ENCODE measurements at regions not wholly inside any gene's neighbourhood (a gene's known extent, or its start where the extent isn't known, plus 50 kb on each side); places are given as distances from the start of the nearest gene placed in this dataset.

DNA sequence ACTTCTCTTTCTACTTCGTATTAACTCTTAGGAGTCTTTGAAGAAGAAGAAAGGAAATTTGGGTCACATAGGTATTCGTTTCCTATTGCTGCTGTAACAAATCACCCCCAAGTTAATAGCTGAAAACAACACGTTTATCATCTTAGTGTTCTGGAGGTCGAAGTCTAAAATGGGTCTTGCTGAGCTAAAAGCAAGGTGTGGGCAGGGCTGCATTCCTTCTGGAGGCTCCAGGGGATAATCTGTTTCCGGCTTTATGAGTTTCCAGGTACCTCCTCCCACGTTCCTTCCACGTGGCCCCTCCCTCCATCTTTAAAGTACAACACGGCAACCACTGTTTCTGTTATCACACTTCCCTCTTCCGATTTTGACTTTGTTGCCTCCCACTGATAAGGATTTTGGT is 233.5 kb upstream of the RBBP8 start:
- in situ Hi-C loops (cut with MboI; ENCODE audit: low sequenced_read_pairs, unreplicated experiment) = loop anchor here (25.0 kb wide), 1 partner anchor 88 kb away; no protein-coding TSS in a partner anchor
- DNase-seq (ENCODE audit: low spot score) = no peak
- no peak for TF ChIP-seq CTCF (IDR thresholded peaks at IDR 0.05; ENCODE audit: borderline replicate concordance, control extremely low read depth, extremely low read depth, insufficient read depth, missing control alignments)

GRCh38 chr18:22700920-22701319 is 232.2 kb upstream of the RBBP8 start:
- no peak for TF ChIP-seq CTCF (IDR thresholded peaks at IDR 0.05; ENCODE audit: borderline replicate concordance, control extremely low read depth, extremely low read depth, insufficient read depth, missing control alignments)
- in situ Hi-C loops (cut with MboI; ENCODE audit: low sequenced_read_pairs, unreplicated experiment) = no loop called here
- DNase-seq (ENCODE audit: low spot score) = no peak

- in situ Hi-C loops (cut with MboI; ENCODE audit: low sequenced_read_pairs, unreplicated experiment) = no loop called here
- no peak for DNase-seq (ENCODE audit: low spot score)
- no peak for TF ChIP-seq CTCF (IDR thresholded peaks at IDR 0.05; ENCODE audit: borderline replicate concordance, control extremely low read depth, extremely low read depth, insufficient read depth, missing control alignments)
These were observed 231.8 kb upstream of the RBBP8 start for GRCh38 chr18:22701326-22701725.

DNA sequence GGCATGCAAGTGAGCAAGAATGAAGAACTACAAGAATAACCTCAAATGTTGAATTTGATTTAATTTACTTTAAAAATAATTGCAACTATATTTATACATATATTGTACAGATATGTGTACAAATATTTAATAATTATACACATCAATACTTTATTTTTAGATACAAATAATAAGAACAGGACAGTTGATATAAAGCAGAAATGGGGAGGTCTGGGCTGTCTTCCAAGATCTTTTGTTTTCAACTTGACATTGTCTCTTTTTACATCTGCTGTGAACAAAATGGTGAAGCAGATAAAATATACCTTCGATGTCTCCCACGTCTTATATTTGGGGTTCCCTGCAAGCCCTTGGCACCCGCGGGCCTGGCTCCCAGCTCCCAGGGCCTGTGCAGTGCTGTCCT is 231.3 kb upstream of the RBBP8 start:
- no peak for TF ChIP-seq CTCF (IDR thresholded peaks at IDR 0.05; ENCODE audit: borderline replicate concordance, control extremely low read depth, extremely low read depth, insufficient read depth, missing control alignments)
- in situ Hi-C loops (cut with MboI; ENCODE audit: low sequenced_read_pairs, unreplicated experiment) = no loop called here

DNA sequence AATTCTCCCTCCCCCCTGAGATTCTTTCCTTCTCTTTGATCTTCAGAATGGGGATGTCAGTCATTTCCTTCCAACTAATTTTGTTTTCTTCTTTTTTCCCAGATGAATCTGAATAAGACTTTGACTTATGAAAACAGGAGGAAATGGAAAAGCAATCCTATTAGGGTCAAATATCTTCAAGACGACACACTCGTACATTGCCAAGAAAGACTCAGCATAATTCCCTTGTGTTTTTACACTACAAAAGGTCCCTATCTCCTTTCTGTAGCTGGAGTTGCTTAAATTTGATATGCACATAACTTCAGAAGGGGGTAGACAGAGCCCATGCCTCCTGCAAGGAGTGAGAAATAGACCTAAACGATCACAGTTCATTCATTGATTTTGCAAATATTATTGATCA is 230.3 kb upstream of the RBBP8 start:
- no peak for TF ChIP-seq CTCF (IDR thresholded peaks at IDR 0.05; ENCODE audit: borderline replicate concordance, control extremely low read depth, extremely low read depth, insufficient read depth, missing control alignments)
- no peak for DNase-seq (ENCODE audit: low spot score)
- in situ Hi-C loops (cut with MboI; ENCODE audit: low sequenced_read_pairs, unreplicated experiment) = no loop called here

More for the DNA sequence above, 231.3 kb upstream of the RBBP8 start:
- DNase-seq (ENCODE audit: low spot score) = no peak

- peak; percentile 76 for TF ChIP-seq CTCF (IDR thresholded peaks at IDR 0.05; ENCODE audit: borderline replicate concordance, control extremely low read depth, extremely low read depth, insufficient read depth, missing control alignments)
- DNase-seq (ENCODE audit: low spot score) = peak; percentile 75
- in situ Hi-C loops (cut with MboI; ENCODE audit: low sequenced_read_pairs, unreplicated experiment) = no loop called here
These were observed 229.1 kb upstream of the RBBP8 start for GRCh38 chr18:22703883-22704585.
